H9 (cell line): ENCODE measurements at regions not wholly inside any gene's neighbourhood (a gene's known extent, or its start where the extent isn't known, plus 50 kb on each side); places are given as distances from the start of the nearest gene placed in this dataset.

ENCODE experiments used
- DNase-seq: peaks from one replicate; pipeline ENCODE4 v3.0.0-alpha.2; 2017
- H2AFZ ChIP-seq: one replicate; pipeline ENCODE4 v1.6.1; 2013; ENCODE audit warnings: mild to moderate bottlenecking, low read length, control low read depth, moderate library complexity
- H2AK5ac ChIP-seq: 2 replicates; pipeline ENCODE4 v1.6.1; 2013; ENCODE audit warnings: low read length, control low read depth, mixed read lengths; ENCODE audit not compliant: insufficient read length
- H2BK120ac ChIP-seq: one replicate; pipeline ENCODE4 v1.6.1; 2013; ENCODE audit warnings: low read depth, mild to moderate bottlenecking, low read length, control low read depth, inconsistent platforms; ENCODE audit not compliant: poor library complexity, severe bottlenecking
- H2BK12ac ChIP-seq: 2 replicates; pipeline ENCODE4 v1.6.1; 2013; ENCODE audit warnings: low read length, control low read depth, mixed read lengths, low read depth; ENCODE audit not compliant: insufficient read length
- H2BK15ac ChIP-seq: 2 replicates; pipeline ENCODE4 v1.6.1; 2013; ENCODE audit warnings: low read depth, low read length, control low read depth
- H2BK20ac ChIP-seq: one replicate; pipeline ENCODE4 v1.6.1; 2013; ENCODE audit warnings: low read depth, mild to moderate bottlenecking, low read length, control low read depth, inconsistent platforms; ENCODE audit not compliant: poor library complexity, severe bottlenecking
- H2BK5ac ChIP-seq: 2 replicates; pipeline ENCODE4 v1.6.1; 2013; ENCODE audit warnings: low read length, control low read depth, mixed read lengths; ENCODE audit not compliant: insufficient read length
- H3K14ac ChIP-seq: 2 replicates; pipeline ENCODE4 v1.6.1; 2013; ENCODE audit warnings: low read length, control low read depth; ENCODE audit not compliant: insufficient read depth
- H3K18ac ChIP-seq: 2 replicates; pipeline ENCODE4 v1.6.1; 2013; ENCODE audit warnings: low read depth, mild to moderate bottlenecking, mixed read lengths, low read length, control low read depth; ENCODE audit not compliant: insufficient read length
- H3K23ac ChIP-seq: 2 replicates; pipeline ENCODE4 v1.6.1; 2013; ENCODE audit warnings: low read length, control low read depth, mixed read lengths, low read depth; ENCODE audit not compliant: insufficient read length
- H3K23me2 ChIP-seq: 2 replicates; pipeline ENCODE4 v1.6.1; 2013; ENCODE audit warnings: low read depth, mild to moderate bottlenecking, mixed read lengths, low read length, control low read depth; ENCODE audit not compliant: insufficient read length, poor library complexity, severe bottlenecking
- H3K27ac ChIP-seq: 2 replicates; pipeline ENCODE4 v1.5.1; 2013; ENCODE audit warnings: low read length, control low read depth, mixed read lengths, low read depth; ENCODE audit not compliant: insufficient read length
- H3K27me3 ChIP-seq: 2 replicates; pipeline ENCODE4 v1.6.1; 2013; ENCODE audit warnings: low read length, control low read depth, inconsistent platforms; ENCODE audit not compliant: insufficient read depth
- H3K4ac ChIP-seq: 2 replicates; pipeline ENCODE4 v1.6.1; 2013; ENCODE audit warnings: low read depth, mild to moderate bottlenecking, control low read depth, inconsistent platforms, low read length, moderate library complexity
- H3K4me1 ChIP-seq: 2 replicates; pipeline ENCODE4 v1.6.1; 2013; ENCODE audit warnings: low read length, control low read depth, inconsistent platforms; ENCODE audit not compliant: insufficient read depth
- H3K4me2 ChIP-seq: 2 replicates; pipeline ENCODE4 v1.6.1; 2013; ENCODE audit warnings: low read length, control low read depth, mixed read lengths; ENCODE audit not compliant: insufficient read length, insufficient read depth
- H3K56ac ChIP-seq: 2 replicates; pipeline ENCODE4 v1.6.1; 2013; ENCODE audit warnings: low read depth, mild to moderate bottlenecking, mixed read lengths, low read length, control low read depth; ENCODE audit not compliant: insufficient read length
- H3K79me1 ChIP-seq: 2 replicates; pipeline ENCODE4 v1.6.1; 2013; ENCODE audit warnings: low read depth, mild to moderate bottlenecking, moderate library complexity, low read length, control low read depth, inconsistent platforms; ENCODE audit not compliant: insufficient read depth, poor library complexity, severe bottlenecking
- H3K79me2 ChIP-seq: 2 replicates; pipeline ENCODE4 v1.6.1; 2013; ENCODE audit warnings: low read length, control low read depth, inconsistent platforms; ENCODE audit not compliant: insufficient read depth
- H3K9ac ChIP-seq: 2 replicates; pipeline ENCODE4 v1.6.1; 2013; ENCODE audit warnings: low read length, control low read depth, mixed read lengths; ENCODE audit not compliant: insufficient read length; ENCODE audit errors: extremely low read depth
- H3K9me3 ChIP-seq: one replicate; pipeline ENCODE4 v1.6.1; 2013; ENCODE audit warnings: low read depth, low read length, inconsistent platforms; ENCODE audit not compliant: control insufficient read depth
- H3T11ph ChIP-seq: one replicate; pipeline ENCODE4 v1.6.1; 2013; ENCODE audit warnings: mild to moderate bottlenecking, low read length, control low read depth, inconsistent platforms
- H4K20me1 ChIP-seq: one replicate; pipeline ENCODE4 v1.6.1; 2013; ENCODE audit not compliant: control insufficient read depth, insufficient read length, insufficient read depth
- H4K5ac ChIP-seq: 2 replicates; pipeline ENCODE4 v1.6.1; 2013; ENCODE audit warnings: low read depth, mild to moderate bottlenecking, mixed read lengths, low read length, control low read depth; ENCODE audit not compliant: insufficient read length
- H4K8ac ChIP-seq: replicated peaks from 2 replicates; pipeline ENCODE4 v1.6.1; 2013; ENCODE audit warnings: low read length, control low read depth, mixed read lengths, low read depth; ENCODE audit not compliant: insufficient read length
- H4K91ac ChIP-seq: 2 replicates; pipeline ENCODE4 v1.6.1; 2013; ENCODE audit warnings: low read depth, mild to moderate bottlenecking, moderate library complexity, mixed read lengths, low read length, control low read depth; ENCODE audit not compliant: insufficient read length
- H3K27ac Mint-ChIP-seq, 3 experiments: 2 replicates in 2 of 3; 3 replicates in 1 of 3; pipeline ENCODE4 v1.8.0; 2020 to 2021; ENCODE audit warnings: mixed read lengths in 3 of 3, mild to moderate bottlenecking in 1 of 3, moderate library complexity in 1 of 3
- H3K27me3 Mint-ChIP-seq: 2 replicates; pipeline ENCODE4 v1.8.0; 2021; ENCODE audit warnings: low read depth, mild to moderate bottlenecking, moderate library complexity, mixed read lengths
- H3K36me3 Mint-ChIP-seq, 3 experiments: 2 replicates in 2 of 3; 3 replicates in 1 of 3; pipeline ENCODE4 v1.8.0; 2020 to 2021; ENCODE audit warnings: low read depth in 3 of 3, mixed read lengths in 3 of 3; ENCODE audit not compliant: insufficient read depth in 1 of 3
- H3K4me1 Mint-ChIP-seq, 2 experiments: 2 replicates each; pipeline ENCODE4 v1.8.0; 2020; ENCODE audit warnings: mixed read lengths in 2 of 2
- H3K4me3 Mint-ChIP-seq, 2 experiments: 2 replicates in 1 of 2; 3 replicates in 1 of 2; pipeline ENCODE4 v1.8.0; 2020 to 2021; ENCODE audit warnings: mild to moderate bottlenecking in 2 of 2, mixed read lengths in 2 of 2, moderate library complexity in 1 of 2
- H3K9me3 Mint-ChIP-seq, 2 experiments: 2 replicates in 1 of 2; 3 replicates in 1 of 2; pipeline ENCODE4 v1.8.0; 2020; ENCODE audit warnings: mild to moderate bottlenecking in 2 of 2, mixed read lengths in 2 of 2, moderate library complexity in 1 of 2
- CTCF ChIP-seq: fragments of 200-600 bp; sonication (generic); conservative IDR thresholded peaks from 3 replicates; pipeline ENCODE4 v1.8.0; 2021; ENCODE audit warnings: antibody characterized with exemption, mild to moderate bottlenecking
- WGBS: extraction: QIAGEN DNeasy Blood & Tissue Kit; methylation state at CpG from one replicate; pipeline ENCODE4 v1.1.7; 2013; ENCODE audit warnings: missing lambda C conversion rate, low lambda C conversion rate, mixed read lengths; ENCODE audit not compliant: insufficient read length; ENCODE audit errors: extremely low coverage; 5-methylcytosine and 5-hydroxymethylcytosine counted together

DNA sequence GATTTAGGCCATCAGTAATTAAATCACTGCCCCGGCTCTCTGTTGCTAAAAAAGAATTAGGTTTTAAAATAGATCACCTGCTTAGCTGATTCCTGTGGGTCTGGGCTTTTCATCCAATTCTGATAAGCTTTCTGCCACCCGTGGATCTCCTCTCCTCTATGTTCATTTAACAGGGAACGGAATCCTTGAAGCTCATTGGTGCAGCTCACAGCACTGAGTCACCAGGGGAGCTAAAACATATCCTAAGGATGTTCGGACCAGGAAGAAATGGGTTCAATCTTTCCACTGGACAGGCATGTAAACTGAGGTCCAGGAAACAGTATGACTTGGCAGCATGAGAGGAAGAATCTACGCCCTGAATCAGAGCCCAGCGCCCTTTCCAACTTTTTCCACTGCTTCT, 267.1 kb upstream of the GRIA1 start:
- no peak overlapping the region for H4K8ac ChIP-seq
- Mint-ChIP-seq H3K36me3 (no peaks in the 10 kb centered on the region), H3K27me3 (no peaks in the 10 kb centered on the region), H3K4me1 (no peaks in the 10 kb centered on the region), H3K4me3 (no peak overlapping the region), H3K9me3 (peaks cover 5 to 18% of the 10 kb centered on the region in 2 experiments; a peak in 4 of 5 replicates), H3K27ac (no peak overlapping the region)
- no peak overlapping the region for H3K27ac ChIP-seq
- H2BK12ac ChIP-seq: no peak overlapping the region
- no peaks in the 10 kb centered on the region for H3K79me1 ChIP-seq
- no peak overlapping the region for H3K56ac ChIP-seq
- H3T11ph ChIP-seq: no peak overlapping the region
- H4K5ac ChIP-seq: no peak overlapping the region
- no peak for DNase-seq
- no peak overlapping the region for H2AK5ac ChIP-seq
- TF ChIP-seq CTCF: no peak
- H4K91ac ChIP-seq: no peak overlapping the region
- no peaks in the 10 kb centered on the region for H3K4me1 ChIP-seq
- H3K9me3 ChIP-seq: no peaks in the 10 kb centered on the region
- no peak overlapping the region for H2BK20ac ChIP-seq
- WGBS: no CpG with 5 or more reads among the region's 6 CpGs
- H4K20me1 ChIP-seq: no peaks in the 10 kb centered on the region
- H2BK5ac ChIP-seq: no peak overlapping the region
- no peak overlapping the region for H3K4ac ChIP-seq
- no peak overlapping the region for H3K18ac ChIP-seq
- H3K79me2 ChIP-seq: no peaks in the 10 kb centered on the region
- no peak overlapping the region for H3K4me2 ChIP-seq
- H3K23me2 ChIP-seq: no peaks in the 10 kb centered on the region
- no peak overlapping the region for H2BK120ac ChIP-seq
- no peak overlapping the region for H2BK15ac ChIP-seq
- no peaks in the 10 kb centered on the region for H3K27me3 ChIP-seq
- H3K23ac ChIP-seq: no peak overlapping the region
- H3K9ac ChIP-seq: no peak overlapping the region
- no peak overlapping the region for H2AFZ ChIP-seq
- no peak overlapping the region for H3K14ac ChIP-seq
